Nephron (organoid): ENCODE measurements at regions not wholly inside any gene's neighbourhood (a gene's known extent, or its start where the extent isn't known, plus 50 kb on each side); places are given as distances from the start of the nearest gene placed in this dataset.

Experiments used
- H3K27ac Mint-ChIP-seq, 3 experiments: 2 replicates each; pipeline ENCODE4 v1.8.0; 2020; ENCODE audit warnings: mixed read lengths in 3 of 3, mild to moderate bottlenecking in 2 of 3, moderate library complexity in 1 of 3
- H3K27me3 Mint-ChIP-seq: 2 replicates; pipeline ENCODE4 v1.8.0; 2021; ENCODE audit warnings: low read depth, mild to moderate bottlenecking, moderate library complexity, mixed read lengths
- H3K36me3 Mint-ChIP-seq: 2 replicates; pipeline ENCODE4 v1.8.0; 2020; ENCODE audit warnings: low read depth, mixed read lengths
- H3K4me1 Mint-ChIP-seq: 2 replicates; pipeline ENCODE4 v1.8.0; 2020; ENCODE audit warnings: mixed read lengths
- H3K4me3 Mint-ChIP-seq, 3 experiments: 2 replicates each; pipeline ENCODE4 v1.8.0; 2020; ENCODE audit warnings: mild to moderate bottlenecking in 3 of 3, mixed read lengths in 3 of 3, moderate library complexity in 2 of 3
- H3K9me3 Mint-ChIP-seq: 2 replicates; pipeline ENCODE4 v1.8.0; 2020; ENCODE audit warnings: mixed read lengths
- TF ChIP-seq, protein P1 (sequence below), 3 experiments: fragments of 200-600 bp; sonication (generic); IDR thresholded peaks; one replicate each; pipeline ENCODE4 v1.5.0; 2021; ENCODE audit warnings: antibody characterized with exemption in 3 of 3; ENCODE audit not compliant: unreplicated experiment in 3 of 3

DNA sequence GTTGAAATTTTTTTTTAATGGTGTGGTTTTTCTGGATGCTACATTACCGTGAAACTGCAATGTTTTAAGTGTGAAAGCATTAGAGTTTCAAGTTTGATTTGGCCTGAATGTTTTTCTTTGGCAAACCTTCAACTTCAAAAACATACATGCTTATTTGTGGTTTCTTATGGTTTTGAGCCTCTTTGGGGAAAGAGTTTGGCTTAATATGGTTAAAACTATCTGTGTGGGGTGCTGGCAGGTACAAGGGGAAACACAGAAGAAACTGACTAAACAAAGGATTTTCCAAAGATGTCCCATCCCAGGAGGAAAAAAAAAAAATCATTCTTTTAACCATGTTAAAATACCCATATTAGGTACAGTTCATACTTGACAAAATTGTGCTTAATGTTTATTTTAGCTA, 121.1 kb downstream of the HGF start:
- TF ChIP-seq, protein P1, sequence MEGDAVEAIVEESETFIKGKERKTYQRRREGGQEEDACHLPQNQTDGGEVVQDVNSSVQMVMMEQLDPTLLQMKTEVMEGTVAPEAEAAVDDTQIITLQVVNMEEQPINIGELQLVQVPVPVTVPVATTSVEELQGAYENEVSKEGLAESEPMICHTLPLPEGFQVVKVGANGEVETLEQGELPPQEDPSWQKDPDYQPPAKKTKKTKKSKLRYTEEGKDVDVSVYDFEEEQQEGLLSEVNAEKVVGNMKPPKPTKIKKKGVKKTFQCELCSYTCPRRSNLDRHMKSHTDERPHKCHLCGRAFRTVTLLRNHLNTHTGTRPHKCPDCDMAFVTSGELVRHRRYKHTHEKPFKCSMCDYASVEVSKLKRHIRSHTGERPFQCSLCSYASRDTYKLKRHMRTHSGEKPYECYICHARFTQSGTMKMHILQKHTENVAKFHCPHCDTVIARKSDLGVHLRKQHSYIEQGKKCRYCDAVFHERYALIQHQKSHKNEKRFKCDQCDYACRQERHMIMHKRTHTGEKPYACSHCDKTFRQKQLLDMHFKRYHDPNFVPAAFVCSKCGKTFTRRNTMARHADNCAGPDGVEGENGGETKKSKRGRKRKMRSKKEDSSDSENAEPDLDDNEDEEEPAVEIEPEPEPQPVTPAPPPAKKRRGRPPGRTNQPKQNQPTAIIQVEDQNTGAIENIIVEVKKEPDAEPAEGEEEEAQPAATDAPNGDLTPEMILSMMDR (IDR thresholded peaks at IDR 0.05; ENCODE audit: unreplicated experiment in 3 of 3): no peak
- Mint-ChIP-seq H3K4me1 (peaks cover 7% of the 10 kb centered on the region), H3K9me3 (peaks cover 22% of the 10 kb centered on the region), H3K27ac (peak overlapping the region in 2 of 3 experiments; percentile 65 to 89), H3K27me3 (no peaks in the 10 kb centered on the region), H3K36me3 (no peaks in the 10 kb centered on the region), H3K4me3 (no peak overlapping the region)

DNA sequence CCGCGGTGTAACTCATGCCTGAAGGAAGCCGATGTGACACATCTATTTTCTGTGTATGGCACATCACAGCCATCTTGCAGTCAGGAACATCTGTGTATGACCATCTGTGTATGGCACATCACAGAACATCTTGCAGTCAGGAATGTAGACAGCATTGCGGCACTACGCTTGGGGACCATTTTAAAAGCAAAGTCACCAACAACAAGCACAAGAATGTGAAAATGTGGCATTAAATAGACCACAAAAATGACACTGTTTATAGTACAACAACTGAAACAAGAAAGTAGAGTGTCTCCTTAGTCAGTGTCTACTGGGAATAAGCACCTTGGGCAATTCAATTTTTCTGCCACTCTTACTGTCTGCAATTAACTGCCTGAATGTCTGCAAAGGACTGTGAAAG, 124.4 kb downstream of the HGF start:
- Mint-ChIP-seq H3K4me3 (no peak overlapping the region), H3K27ac (no peak overlapping the region), H3K36me3 (no peaks in the 10 kb centered on the region), H3K4me1 (peaks cover 7% of the 10 kb centered on the region), H3K9me3 (peaks cover 11% of the 10 kb centered on the region), H3K27me3 (no peaks in the 10 kb centered on the region)
- TF ChIP-seq, protein P1 (IDR thresholded peaks at IDR 0.05; ENCODE audit: unreplicated experiment in 3 of 3): no peak

DNA sequence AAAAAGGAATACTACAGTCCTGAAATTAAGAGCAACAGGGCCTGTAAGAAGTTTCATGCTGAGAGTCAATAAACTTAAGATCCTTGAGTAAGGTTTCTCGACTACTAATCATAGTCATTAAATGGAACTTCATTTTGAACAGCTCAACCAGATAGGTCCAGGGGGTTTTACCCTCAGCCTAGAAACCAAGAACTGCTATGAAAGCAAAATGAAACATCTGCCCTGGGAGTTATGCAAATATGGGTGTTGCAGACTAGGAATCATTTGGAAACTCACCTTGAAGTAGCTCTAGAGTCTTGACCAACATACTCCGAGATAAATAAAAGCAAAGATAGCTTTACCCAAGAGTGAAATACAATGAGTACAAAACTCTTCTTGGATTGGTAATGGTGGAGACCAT, 128.0 kb downstream of the HGF start:
- H3K4me1 Mint-ChIP-seq: peaks cover 14% of the 10 kb centered on the region
- peaks cover 13% of the 10 kb centered on the region for H3K9me3 Mint-ChIP-seq
- no peak overlapping the region for H3K4me3 Mint-ChIP-seq
- H3K27me3 Mint-ChIP-seq: no peaks in the 10 kb centered on the region
- H3K36me3 Mint-ChIP-seq: no peaks in the 10 kb centered on the region
- TF ChIP-seq, protein P1 (IDR thresholded peaks at IDR 0.05; ENCODE audit: unreplicated experiment in 3 of 3): no peak
- no peak overlapping the region for H3K27ac Mint-ChIP-seq

DNA sequence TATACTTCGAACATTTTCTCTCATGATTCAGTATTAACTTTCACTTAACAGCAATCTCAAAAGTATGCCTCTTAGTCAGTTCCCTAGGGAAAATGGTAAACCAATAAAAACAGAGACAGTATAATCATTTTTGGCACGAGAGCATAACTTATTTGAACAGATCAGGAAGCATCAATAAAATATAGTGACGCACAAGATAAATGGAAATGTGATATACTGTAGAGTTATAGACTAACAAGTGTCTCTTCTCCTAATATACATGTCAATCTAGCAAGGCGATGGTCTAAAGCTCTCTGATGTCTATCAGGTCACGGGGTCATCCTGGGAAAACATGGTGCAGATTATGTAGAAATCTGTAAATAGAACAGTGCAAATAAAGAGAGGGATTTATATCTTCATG, 131.6 kb downstream of the HGF start:
- no peaks in the 10 kb centered on the region for H3K36me3 Mint-ChIP-seq
- TF ChIP-seq, protein P1 (IDR thresholded peaks at IDR 0.05; ENCODE audit: unreplicated experiment in 3 of 3): no peak
- H3K27ac Mint-ChIP-seq: peak overlapping the region; percentile 40 to 80 (median 67)
- H3K27me3 Mint-ChIP-seq: no peaks in the 10 kb centered on the region
- H3K9me3 Mint-ChIP-seq: peaks cover 13% of the 10 kb centered on the region
- peaks cover 14% of the 10 kb centered on the region for H3K4me1 Mint-ChIP-seq
- no peak overlapping the region for H3K4me3 Mint-ChIP-seq

DNA sequence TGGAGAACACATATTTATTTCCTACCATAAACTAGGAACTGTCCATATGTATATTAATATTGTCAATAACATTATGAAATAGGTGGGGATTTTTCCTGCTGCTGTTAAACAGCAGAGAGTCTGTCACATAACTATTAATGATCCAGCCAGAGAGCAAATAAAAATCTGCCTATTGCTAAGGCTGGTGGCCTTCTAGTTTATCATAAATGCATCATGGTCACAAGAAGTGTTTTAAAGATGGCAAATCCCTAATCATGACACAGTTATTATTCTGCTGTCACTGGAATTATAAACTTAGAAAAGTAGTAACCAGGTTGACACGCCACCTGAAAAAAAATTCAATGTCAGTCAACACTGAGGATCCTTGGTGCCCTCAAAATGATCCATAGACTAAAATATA, 132.3 kb downstream of the HGF start:
- peaks cover 13% of the 10 kb centered on the region for H3K9me3 Mint-ChIP-seq
- no peaks in the 10 kb centered on the region for H3K36me3 Mint-ChIP-seq
- no peak overlapping the region for H3K4me3 Mint-ChIP-seq
- peaks cover 14% of the 10 kb centered on the region for H3K4me1 Mint-ChIP-seq
- TF ChIP-seq, protein P1 (IDR thresholded peaks at IDR 0.05; ENCODE audit: unreplicated experiment in 3 of 3): no peak
- no peaks in the 10 kb centered on the region for H3K27me3 Mint-ChIP-seq
- H3K27ac Mint-ChIP-seq: peak overlapping the region in 2 of 3 experiments; percentile 67 to 80

DNA sequence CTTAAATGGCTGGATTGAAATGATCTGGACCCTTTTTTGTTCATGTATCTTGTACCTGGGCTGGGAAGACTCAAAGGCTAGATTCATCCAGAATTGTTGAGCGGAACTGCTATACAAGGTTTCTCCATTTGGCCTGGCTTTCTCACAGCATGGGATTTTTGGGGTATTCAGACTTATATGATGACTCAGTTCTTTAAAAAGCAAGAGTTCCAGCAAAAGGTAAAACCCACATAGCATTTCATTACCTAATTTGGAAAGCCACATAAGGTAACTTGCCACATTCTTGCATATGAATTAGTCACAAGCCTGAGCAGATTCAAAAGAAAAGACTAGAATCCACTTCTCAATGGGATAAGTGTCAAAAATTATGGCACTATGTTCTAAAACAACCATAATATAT, 137.4 kb downstream of the HGF start:
- H3K36me3 Mint-ChIP-seq: no peaks in the 10 kb centered on the region
- H3K27ac Mint-ChIP-seq: no peak overlapping the region

More for the DNA sequence above, 137.4 kb downstream of the HGF start:
- TF ChIP-seq, protein P1 (IDR thresholded peaks at IDR 0.05; ENCODE audit: unreplicated experiment in 3 of 3): no peak
- H3K9me3 Mint-ChIP-seq: no peaks in the 10 kb centered on the region
- H3K27me3 Mint-ChIP-seq: no peaks in the 10 kb centered on the region
- no peaks in the 10 kb centered on the region for H3K4me1 Mint-ChIP-seq
- H3K4me3 Mint-ChIP-seq: no peak overlapping the region
